HG03196 (cell line): ENCODE measurements at regions not wholly inside any gene's neighbourhood (a gene's known extent, or its start where the extent isn't known, plus 50 kb on each side); places are given as distances from the start of the nearest gene placed in this dataset.
A peak's percentile ranks its signal among the peaks of the same experiment; 100 is the strongest.
"Not testable (repeated sequence)": the region's sequence is repeated elsewhere in the genome, so short reads cannot be mapped to it uniquely, and the experiment has no call there.

ENCODE experiments used
- ATAC-seq: cut with Tn5 transposase; IDR thresholded peaks from one replicate; pipeline ENCODE4 v1.9.1; 2021; ENCODE audit not compliant: unreplicated experiment

GRCh38 chr5:94102849-94103248, 361.4 kb upstream of the POU5F2 start:
- no peak for ATAC-seq

DNA sequence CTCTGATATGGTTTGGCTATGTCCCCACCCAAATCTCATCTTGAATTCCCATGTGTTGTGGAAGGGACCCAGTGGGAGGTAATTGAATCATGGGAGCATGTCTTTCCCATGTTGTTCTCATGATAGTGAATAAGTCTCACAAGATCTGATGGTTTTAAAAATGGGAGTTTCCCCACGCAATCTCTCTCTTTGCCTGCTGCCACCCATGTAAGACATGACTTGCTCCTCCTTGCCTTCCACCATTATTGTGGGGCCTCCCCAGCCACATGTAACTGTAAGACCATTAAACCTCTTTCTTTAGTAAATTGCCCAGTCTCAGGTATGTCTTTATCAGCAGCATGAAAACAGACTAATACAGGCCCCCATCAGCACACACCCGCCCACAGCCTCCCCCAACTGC, 356.0 kb upstream of the POU5F2 start:
- ATAC-seq = not testable (repeated sequence)

DNA sequence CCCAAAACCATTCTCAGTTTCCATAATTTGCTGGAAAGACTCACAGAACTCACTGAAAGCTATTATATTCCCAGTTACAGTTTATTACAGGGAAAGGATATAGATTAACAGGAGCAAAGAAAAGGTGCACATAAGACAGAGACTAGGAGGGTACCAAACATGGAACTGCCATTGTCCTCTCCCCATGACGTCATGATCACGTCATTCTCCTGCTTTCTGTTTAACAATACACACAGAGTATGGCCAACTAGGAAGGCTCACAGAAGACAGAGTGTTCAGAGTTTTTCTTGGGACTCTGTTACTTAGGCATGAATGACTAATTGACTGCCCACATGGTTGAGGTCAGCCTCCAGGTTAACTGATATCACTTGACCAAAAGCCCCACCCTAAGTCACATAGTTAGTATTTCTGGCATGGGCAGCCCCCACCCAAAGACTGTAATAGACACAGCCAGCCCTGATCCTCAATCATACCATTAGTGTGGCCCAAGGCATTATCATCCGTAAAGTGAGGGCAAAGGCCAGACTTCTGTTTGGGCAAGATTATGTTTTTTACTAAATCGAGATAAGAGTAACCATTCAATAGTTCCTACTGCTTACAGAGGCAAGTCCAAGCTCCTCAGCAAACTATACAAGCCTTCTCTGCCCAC, 353.5 kb upstream of the POU5F2 start:
- no peak for ATAC-seq

- ATAC-seq = no peak
Measured at GRCh38 chr5:94093300-94093699, 351.9 kb upstream of the POU5F2 start.

GRCh38 chr5:94086635-94087034, 345.2 kb upstream of the POU5F2 start:
- ATAC-seq = not testable (repeated sequence)

DNA sequence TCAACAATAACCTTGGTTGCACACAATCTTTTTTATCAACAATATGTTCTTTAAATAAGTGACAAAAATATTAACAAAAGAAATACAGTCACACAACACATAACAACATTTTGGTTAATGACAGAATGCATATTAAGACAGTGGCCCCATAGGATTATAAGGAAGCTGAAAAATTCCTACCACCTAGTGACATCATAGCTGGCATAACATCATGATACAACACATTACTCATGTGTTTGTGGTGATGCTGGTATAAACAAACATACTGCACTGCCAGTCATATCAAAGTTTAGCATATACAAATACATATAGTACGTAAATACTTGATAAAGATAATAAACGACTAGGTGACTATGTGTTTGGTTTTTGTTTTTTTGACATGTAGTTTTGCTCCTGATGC, 344.8 kb upstream of the POU5F2 start:
- no peak for ATAC-seq

DNA sequence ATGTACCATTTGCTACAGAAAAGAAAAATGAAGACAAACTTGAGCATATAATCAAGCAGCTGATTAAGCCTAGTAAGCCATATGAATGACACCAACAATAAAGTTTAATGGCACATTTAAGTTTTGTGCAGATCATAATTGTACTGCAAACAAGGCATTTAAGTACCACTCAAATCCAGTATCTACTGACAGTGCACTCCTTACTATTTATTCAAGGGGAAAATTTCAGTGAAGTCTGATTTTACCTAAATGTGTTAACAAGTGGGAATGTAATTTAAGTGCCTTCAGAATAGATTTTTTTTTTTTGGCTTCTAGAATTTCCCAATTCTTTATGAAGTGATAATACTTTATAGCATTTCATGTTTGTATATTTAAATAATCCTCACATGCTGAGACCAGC, 341.0 kb upstream of the POU5F2 start:
- no peak for ATAC-seq

GRCh38 chr5:94081088-94081487, 339.7 kb upstream of the POU5F2 start:
- no peak for ATAC-seq

DNA sequence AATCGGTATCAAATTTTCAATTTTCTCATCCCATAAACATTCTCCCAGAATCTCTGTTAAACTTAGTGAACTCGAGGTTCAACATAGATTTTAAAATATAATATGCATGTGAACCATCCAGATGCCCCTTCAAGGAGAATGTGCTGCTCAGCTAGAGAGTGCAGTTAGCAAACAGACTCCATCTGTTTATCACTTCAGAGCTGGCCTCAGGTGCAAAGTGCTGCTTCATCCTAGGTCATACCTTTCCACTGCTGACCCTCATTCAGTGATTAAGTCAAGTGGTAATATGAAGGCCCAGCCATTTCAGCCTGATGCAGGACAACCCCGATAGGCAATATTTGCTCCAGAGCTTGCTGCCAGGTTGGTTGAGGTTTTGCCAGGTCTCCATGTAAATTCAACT, 339.0 kb upstream of the POU5F2 start:
- no peak for ATAC-seq

DNA sequence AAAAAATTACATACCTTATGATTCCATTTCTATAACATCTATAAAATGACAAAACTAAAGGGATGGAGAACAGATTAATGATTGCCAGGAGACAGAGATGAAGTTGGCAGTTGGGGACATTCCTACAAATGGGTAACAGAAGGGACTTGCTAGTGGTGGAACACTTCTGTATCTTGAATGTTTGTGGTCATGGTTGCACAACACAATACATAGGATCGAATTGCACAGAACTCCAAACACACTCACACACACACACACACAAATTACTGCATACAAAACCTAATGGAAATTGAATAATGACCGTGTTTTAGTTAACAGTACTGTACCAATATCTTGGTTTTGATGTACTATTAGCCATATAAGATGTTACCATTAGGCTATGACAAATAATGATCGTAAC, 330.7 kb upstream of the POU5F2 start:
- ATAC-seq = no peak

- ATAC-seq = no peak
Measured at GRCh38 chr5:94066437-94067207, 325.2 kb upstream of the POU5F2 start.

- no peak for ATAC-seq
Measured at GRCh38 chr5:94064025-94064424, 322.6 kb upstream of the POU5F2 start.

GRCh38 chr5:94057655-94058054, 316.3 kb upstream of the POU5F2 start:
- no peak for ATAC-seq

- peak; percentile 80 for ATAC-seq
Measured at GRCh38 chr5:94057217-94057616, 315.8 kb upstream of the POU5F2 start.

DNA sequence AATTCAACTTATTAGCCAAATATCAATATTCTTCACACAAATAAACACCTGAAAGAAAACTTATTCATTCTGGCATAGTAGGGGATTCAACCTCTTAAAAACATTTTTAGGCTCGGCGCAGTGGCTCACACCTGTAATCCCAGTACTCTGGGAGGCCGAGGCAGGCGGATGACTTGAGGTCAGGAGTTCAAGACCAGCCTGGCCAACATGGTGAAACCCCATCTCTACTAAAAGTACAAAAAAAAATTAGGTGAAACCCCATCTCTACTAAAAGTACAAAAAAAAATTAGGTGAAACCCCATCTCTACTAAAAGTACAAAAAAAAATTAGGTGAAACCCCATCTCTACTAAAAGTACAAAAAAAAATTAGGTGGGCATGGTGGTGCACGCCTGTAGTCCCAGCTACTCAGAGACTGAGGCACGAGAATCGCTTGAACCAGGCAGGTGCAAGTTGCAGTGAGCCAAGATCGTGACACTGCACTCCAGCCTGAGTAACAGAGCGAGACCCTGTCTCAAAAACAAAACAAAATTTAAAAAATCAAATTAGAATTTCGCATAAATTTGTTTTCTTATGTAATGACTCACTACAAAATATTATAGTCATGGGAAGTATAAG, 308.0 kb upstream of the POU5F2 start:
- ATAC-seq = not testable (repeated sequence)

- ATAC-seq = no peak
Measured at GRCh38 chr5:94045839-94046782, 304.7 kb upstream of the POU5F2 start.

DNA sequence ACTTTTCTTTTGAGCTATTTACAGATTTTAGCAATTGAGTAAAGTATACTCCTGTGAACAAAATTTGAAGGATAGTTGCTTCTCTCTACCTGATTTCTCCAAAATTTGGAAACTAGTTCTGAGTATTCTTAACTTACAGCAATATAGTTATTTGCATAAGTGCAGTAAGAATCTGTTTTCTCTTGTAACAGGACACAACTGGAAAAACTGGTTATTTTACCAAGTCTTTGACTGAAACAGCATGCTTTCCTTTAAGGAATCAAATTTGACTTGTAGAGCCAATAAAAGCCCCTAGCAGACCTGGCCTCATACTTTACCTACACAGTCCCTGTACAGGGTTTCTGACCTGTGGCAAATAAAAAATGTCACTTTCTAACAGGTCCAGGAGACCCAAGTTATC, 301.9 kb upstream of the POU5F2 start:
- no peak for ATAC-seq

DNA sequence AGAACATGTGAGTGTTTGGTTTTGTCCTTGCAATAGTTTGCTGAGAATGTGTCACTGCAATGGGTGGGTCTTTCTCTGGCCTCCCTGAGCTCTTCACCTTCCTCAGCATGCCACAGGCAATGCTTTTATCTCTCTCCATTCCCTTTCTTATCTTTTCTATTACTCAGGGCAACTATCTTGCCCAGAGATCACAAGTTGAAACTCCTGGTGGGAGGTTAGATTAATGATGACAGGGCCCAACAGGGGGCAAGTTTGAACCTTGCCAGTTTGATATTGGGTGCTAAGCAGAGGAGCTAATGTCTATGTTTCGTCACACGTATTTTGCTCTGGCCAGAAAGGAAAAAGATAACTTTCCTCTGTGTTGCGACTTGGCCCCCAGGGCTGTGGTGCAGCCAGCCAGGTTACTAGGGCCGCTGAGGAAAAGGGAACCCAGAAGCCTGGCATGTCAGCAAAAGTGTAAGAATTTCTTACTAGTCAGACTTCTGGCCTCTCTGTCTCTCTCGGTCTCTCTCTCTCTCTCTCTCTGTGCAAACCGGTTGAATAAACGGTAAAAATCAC, 299.3 kb upstream of the POU5F2 start:
- ATAC-seq = no peak

- ATAC-seq = no peak
Measured at GRCh38 chr5:94039101-94039500, 297.7 kb upstream of the POU5F2 start.

DNA sequence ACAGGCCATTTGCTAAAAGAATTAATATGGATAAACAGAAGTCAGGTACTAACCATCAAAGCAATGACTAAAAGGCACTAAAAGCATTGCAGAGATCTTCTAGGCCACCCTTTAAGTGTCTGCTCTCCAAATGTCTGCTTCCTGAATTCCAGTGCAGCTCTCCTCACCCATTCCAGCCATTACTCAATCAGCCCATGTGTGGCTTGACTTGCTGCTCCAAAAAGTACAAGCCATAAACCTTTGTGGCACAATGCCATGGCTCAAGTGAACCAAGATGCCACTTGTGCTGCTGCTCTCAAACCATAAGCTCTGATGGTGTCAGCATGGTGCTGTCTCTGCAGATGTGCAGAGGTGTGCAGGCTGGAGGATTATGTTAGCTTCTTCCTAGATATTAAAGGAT, 290.2 kb upstream of the POU5F2 start:
- ATAC-seq = no peak

GRCh38 chr5:94028001-94028400, 286.6 kb upstream of the POU5F2 start:
- ATAC-seq = no peak
